Thyroid gland (tissue), 4 donors: ENCODE measurements at regions not wholly inside any gene's neighbourhood (a gene's known extent, or its start where the extent isn't known, plus 50 kb on each side); places are given as distances from the start of the nearest gene placed in this dataset.

Source experiments
- POLR2A ChIP-seq, 2 donors: fragments of 450-650 bp; IDR thresholded peaks; one replicate each; pipeline ENCODE4 v1.6.1; 2017; ENCODE audit warnings: antibody characterized with exemption in 2 of 2, mild to moderate bottlenecking in 2 of 2, moderate library complexity in 1 of 2
- TF ChIP-seq, protein P1 (sequence below), 6 experiments: fragments of 200-600 bp in 3 of 6; fragments of 450-650 bp in 3 of 6; sonication (generic) in 3 of 6; IDR thresholded peaks; one replicate each; pipeline ENCODE4 v1.5.1; 2016 to 2019; ENCODE audit warnings: antibody characterized with exemption in 6 of 6, mild to moderate bottlenecking in 2 of 6, inconsistent platforms in 1 of 6, moderate library complexity in 1 of 6

DNA sequence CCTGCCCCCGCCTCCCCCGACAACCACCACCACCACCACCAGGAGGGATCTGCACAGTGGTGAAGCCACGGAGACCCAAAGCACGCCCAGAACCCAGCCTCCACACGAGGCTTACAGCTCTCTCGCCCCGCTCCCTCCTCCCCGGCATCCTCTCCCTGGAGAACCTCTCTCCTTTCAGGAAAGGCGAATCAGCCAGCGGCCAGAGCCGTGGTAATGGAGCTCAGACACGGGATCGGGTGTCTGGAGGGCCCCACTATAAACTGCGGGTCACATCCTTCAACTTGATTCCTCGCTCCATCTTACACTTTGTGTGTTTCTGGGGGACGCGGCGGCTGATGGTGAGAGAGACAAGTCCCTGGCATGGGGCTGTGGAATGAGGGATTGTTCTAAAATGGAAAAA lies 271.5 kb upstream of the SIX2 start:
- TF ChIP-seq, protein P1, sequence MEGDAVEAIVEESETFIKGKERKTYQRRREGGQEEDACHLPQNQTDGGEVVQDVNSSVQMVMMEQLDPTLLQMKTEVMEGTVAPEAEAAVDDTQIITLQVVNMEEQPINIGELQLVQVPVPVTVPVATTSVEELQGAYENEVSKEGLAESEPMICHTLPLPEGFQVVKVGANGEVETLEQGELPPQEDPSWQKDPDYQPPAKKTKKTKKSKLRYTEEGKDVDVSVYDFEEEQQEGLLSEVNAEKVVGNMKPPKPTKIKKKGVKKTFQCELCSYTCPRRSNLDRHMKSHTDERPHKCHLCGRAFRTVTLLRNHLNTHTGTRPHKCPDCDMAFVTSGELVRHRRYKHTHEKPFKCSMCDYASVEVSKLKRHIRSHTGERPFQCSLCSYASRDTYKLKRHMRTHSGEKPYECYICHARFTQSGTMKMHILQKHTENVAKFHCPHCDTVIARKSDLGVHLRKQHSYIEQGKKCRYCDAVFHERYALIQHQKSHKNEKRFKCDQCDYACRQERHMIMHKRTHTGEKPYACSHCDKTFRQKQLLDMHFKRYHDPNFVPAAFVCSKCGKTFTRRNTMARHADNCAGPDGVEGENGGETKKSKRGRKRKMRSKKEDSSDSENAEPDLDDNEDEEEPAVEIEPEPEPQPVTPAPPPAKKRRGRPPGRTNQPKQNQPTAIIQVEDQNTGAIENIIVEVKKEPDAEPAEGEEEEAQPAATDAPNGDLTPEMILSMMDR (IDR thresholded peaks at IDR 0.05), result no peak
- TF ChIP-seq POLR2A (IDR thresholded peaks at IDR 0.05), result no peak
